CD4-positive, CD25-positive, alpha-beta regulatory T cell (primary cell): ENCODE measurements at regions not wholly inside any gene's neighbourhood (a gene's known extent, or its start where the extent isn't known, plus 50 kb on each side); places are given as distances from the start of the nearest gene placed in this dataset.
A peak's percentile ranks its signal among the peaks of the same experiment; 100 is the strongest.

Source experiments
- ATAC-seq, 2 donors: fragments of 150-1000 bp; cut with Tn5 transposase; one replicate each; pipeline ENCODE4 v1.10.0; 2021; ENCODE audit warnings: low read depth in 2 of 2, moderate number of reproducible peaks in 2 of 2, moderate library complexity in 1 of 2
- DNase-seq, 3 donors: peaks; one replicate each; pipeline versions ENCODE4 v3.0.0 to v3.0.0-alpha.2; 2012 to 2022; ENCODE audit warnings: mixed read lengths in 1 of 3
- H3K27ac ChIP-seq: one replicate; pipeline ENCODE4 v1.7.0; 2013; ENCODE audit warnings: mild to moderate bottlenecking, low read length; ENCODE audit not compliant: insufficient read depth, poor library complexity, severe bottlenecking
- H3K27me3 ChIP-seq: one replicate; pipeline ENCODE4 v1.7.0; 2013; ENCODE audit warnings: low read length; ENCODE audit not compliant: control insufficient read depth, insufficient read depth
- H3K36me3 ChIP-seq: one replicate; pipeline ENCODE4 v1.7.0; 2013; ENCODE audit warnings: mild to moderate bottlenecking, low read length, moderate library complexity; ENCODE audit not compliant: control insufficient read depth, insufficient read depth
- H3K4me1 ChIP-seq: 2 replicates; pipeline ENCODE4 v1.7.0; 2013; ENCODE audit warnings: mild to moderate bottlenecking, low read length; ENCODE audit not compliant: insufficient read depth, control insufficient read depth, poor library complexity, severe bottlenecking
- H3K4me3 ChIP-seq: one replicate; pipeline ENCODE4 v1.7.0; 2013; ENCODE audit warnings: low read depth, mild to moderate bottlenecking, low read length, moderate library complexity
- H3K9me3 ChIP-seq, 2 experiments: 1 replicate in 1 of 2; 2 replicates in 1 of 2; pipeline ENCODE4 v1.7.0; 2013; ENCODE audit warnings: low read length in 2 of 2, mild to moderate bottlenecking in 1 of 2, moderate library complexity in 1 of 2; ENCODE audit not compliant: control insufficient read depth in 2 of 2
- H3K27ac Mint-ChIP-seq, 3 donors: one replicate each; pipeline ENCODE4 v1.8.0; 2020 to 2022; ENCODE audit warnings: mild to moderate bottlenecking in 3 of 3, mixed read lengths in 3 of 3, moderate library complexity in 2 of 3
- H3K27me3 Mint-ChIP-seq: one replicate; pipeline ENCODE4 v1.8.0; 2022; ENCODE audit warnings: mild to moderate bottlenecking, mixed read lengths
- H3K36me3 Mint-ChIP-seq: one replicate; pipeline ENCODE4 v1.8.0; 2020; ENCODE audit warnings: mixed read lengths
- H3K4me1 Mint-ChIP-seq, 4 donors: one replicate each; pipeline ENCODE4 v1.8.0; 2020 to 2022; ENCODE audit warnings: mixed read lengths in 4 of 4, mild to moderate bottlenecking in 1 of 4
- H3K4me3 Mint-ChIP-seq, 4 donors: one replicate each; pipeline ENCODE4 v1.8.0; 2020 to 2022; ENCODE audit warnings: mild to moderate bottlenecking in 4 of 4, mixed read lengths in 4 of 4, moderate library complexity in 3 of 4
- H3K9me3 Mint-ChIP-seq, 7 donors: one replicate each; pipeline ENCODE4 v1.8.0; 2020 to 2022; ENCODE audit warnings: mixed read lengths in 7 of 7, mild to moderate bottlenecking in 3 of 7, moderate library complexity in 2 of 7

DNA sequence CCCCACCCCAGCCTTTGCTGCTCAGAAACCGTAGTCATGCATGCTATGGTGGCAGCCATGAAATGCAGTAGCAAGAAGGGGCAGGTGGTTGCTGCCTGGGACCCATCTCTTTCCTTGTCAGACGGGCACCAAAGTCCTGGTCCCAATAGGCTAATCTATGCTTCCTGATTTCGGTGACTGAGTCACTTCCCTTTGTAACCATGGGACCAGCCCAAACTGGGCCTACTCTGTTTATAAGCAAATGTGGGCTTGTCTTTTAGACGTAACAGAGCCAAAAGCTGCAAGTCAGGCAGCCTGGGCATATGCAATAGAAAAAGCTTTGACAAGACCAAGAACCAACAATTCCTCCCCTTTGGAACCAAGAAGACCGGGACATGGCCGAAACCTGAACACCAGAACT, 99.1 kb upstream of the RBBP6 start:
- Histone ChIP-seq H3K27ac (no peak overlapping the region), H3K9me3 (no peaks in the 10 kb centered on the region), H3K27me3 (no peaks in the 10 kb centered on the region), H3K36me3 (no peaks in the 10 kb centered on the region), H3K4me3 (no peak overlapping the region), H3K4me1 (no peaks in the 10 kb centered on the region)
- H3K27ac Mint-ChIP-seq: no peak overlapping the region
- H3K4me1 Mint-ChIP-seq: no peaks in the 10 kb centered on the region
- ATAC-seq (no peak), DNase-seq (no peak)
- no peak overlapping the region for H3K4me3 Mint-ChIP-seq
- peaks cover 0 to 4% (median 0%) of the 10 kb centered on the region in 7 donors for H3K9me3 Mint-ChIP-seq
- peaks cover 16% of the 10 kb centered on the region for H3K27me3 Mint-ChIP-seq
- H3K36me3 Mint-ChIP-seq: no peaks in the 10 kb centered on the region

- peaks cover 11% of the 10 kb centered on the region for H3K27me3 Mint-ChIP-seq
These were observed 96.7 kb upstream of the RBBP6 start for GRCh38 chr16:24442631-24443030.

DNA sequence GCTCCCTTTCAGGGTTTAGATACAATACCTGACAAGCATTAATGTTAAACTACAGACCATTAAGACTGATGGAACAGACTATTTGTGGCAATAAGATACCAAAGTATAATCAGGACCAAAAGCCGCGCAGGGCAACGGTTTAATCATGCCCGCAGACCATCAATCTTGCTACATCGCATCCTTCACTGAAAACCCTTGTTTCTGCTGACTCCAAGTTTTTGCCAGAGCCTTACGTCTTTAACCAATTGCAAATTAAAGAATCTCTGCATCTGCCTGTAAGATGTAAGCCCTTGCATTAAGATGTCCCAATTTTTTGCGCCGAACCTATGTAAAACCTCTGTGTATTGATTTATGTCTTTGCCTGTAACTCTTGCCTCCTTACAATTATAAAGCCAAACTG, 94.2 kb upstream of the RBBP6 start:
- Mint-ChIP-seq H3K4me3 (no peak overlapping the region), H3K4me1 (no peaks in the 10 kb centered on the region), H3K36me3 (no peaks in the 10 kb centered on the region), H3K27ac (no peak overlapping the region), H3K9me3 (no peaks in the 10 kb centered on the region), H3K27me3 (peaks cover 4% of the 10 kb centered on the region)
- H3K4me1 ChIP-seq: no peaks in the 10 kb centered on the region
- no peaks in the 10 kb centered on the region for H3K9me3 ChIP-seq
- no peaks in the 10 kb centered on the region for H3K36me3 ChIP-seq
- DNase-seq (no peak), ATAC-seq (no peak)
- H3K4me3 ChIP-seq: no peak overlapping the region
- H3K27ac ChIP-seq: no peak overlapping the region
- no peaks in the 10 kb centered on the region for H3K27me3 ChIP-seq

More at GRCh38 chr16:24442631-24443030, 96.7 kb upstream of the RBBP6 start:
- DNase-seq: no peak
- no peaks in the 10 kb centered on the region for H3K4me1 ChIP-seq
- H3K4me3 ChIP-seq: no peak overlapping the region
- no peak for ATAC-seq
- Mint-ChIP-seq H3K4me3 (no peak overlapping the region), H3K4me1 (no peaks in the 10 kb centered on the region), H3K27ac (no peak overlapping the region), H3K9me3 (peaks cover 0 to under 1% (median 0%) of the 10 kb centered on the region in 7 donors), H3K36me3 (no peaks in the 10 kb centered on the region)
- no peak overlapping the region for H3K27ac ChIP-seq
- no peaks in the 10 kb centered on the region for H3K36me3 ChIP-seq
- H3K9me3 ChIP-seq: no peaks in the 10 kb centered on the region
- no peaks in the 10 kb centered on the region for H3K27me3 ChIP-seq

- DNase-seq: no peak
- Mint-ChIP-seq H3K36me3 (no peaks in the 10 kb centered on the region), H3K27ac (no peak overlapping the region), H3K4me1 (no peaks in the 10 kb centered on the region), H3K9me3 (no peaks in the 10 kb centered on the region), H3K27me3 (peaks cover 4% of the 10 kb centered on the region), H3K4me3 (no peak overlapping the region)
- H3K27me3 ChIP-seq: no peaks in the 10 kb centered on the region
- H3K9me3 ChIP-seq: no peaks in the 10 kb centered on the region
- H3K4me3 ChIP-seq: no peak overlapping the region
- H3K36me3 ChIP-seq: no peaks in the 10 kb centered on the region
- ATAC-seq: no peak
- H3K4me1 ChIP-seq: no peaks in the 10 kb centered on the region
- H3K27ac ChIP-seq: no peak overlapping the region
These were observed 93.2 kb upstream of the RBBP6 start for GRCh38 chr16:24446189-24446588.

- Histone ChIP-seq H3K27me3 (no peaks in the 10 kb centered on the region), H3K27ac (no peak overlapping the region), H3K4me3 (no peak overlapping the region), H3K9me3 (no peaks in the 10 kb centered on the region), H3K4me1 (no peaks in the 10 kb centered on the region), H3K36me3 (no peaks in the 10 kb centered on the region)
- H3K36me3 Mint-ChIP-seq: no peaks in the 10 kb centered on the region
- no peak for DNase-seq
- H3K27me3 Mint-ChIP-seq: peaks cover 19% of the 10 kb centered on the region
- H3K4me3 Mint-ChIP-seq: no peak overlapping the region
- no peak for ATAC-seq
- H3K4me1 Mint-ChIP-seq: no peaks in the 10 kb centered on the region
- H3K27ac Mint-ChIP-seq: no peak overlapping the region
- peaks cover 0 to 2% (median 0%) of the 10 kb centered on the region in 7 donors for H3K9me3 Mint-ChIP-seq
These were observed 86.6 kb upstream of the RBBP6 start for GRCh38 chr16:24452724-24453123.

GRCh38 chr16:24463196-24463945, 76.0 kb upstream of the RBBP6 start:
- Mint-ChIP-seq H3K9me3 (peaks cover 0 to 15% (median 5%) of the 10 kb centered on the region in 7 donors), H3K4me1 (no peaks in the 10 kb centered on the region), H3K4me3 (peak overlapping the region in 1 of 4 donors; percentile 59)

GRCh38 chr16:24471561-24472350, 67.6 kb upstream of the RBBP6 start:
- H3K4me3 Mint-ChIP-seq: no peak overlapping the region
- DNase-seq: no peak
- H3K27ac Mint-ChIP-seq: no peak overlapping the region

More at GRCh38 chr16:24463196-24463945, 76.0 kb upstream of the RBBP6 start:
- Histone ChIP-seq H3K9me3 (no peaks in the 10 kb centered on the region), H3K4me3 (no peak overlapping the region), H3K27me3 (no peaks in the 10 kb centered on the region), H3K4me1 (no peaks in the 10 kb centered on the region), H3K27ac (no peak overlapping the region), H3K36me3 (no peaks in the 10 kb centered on the region)
- DNase-seq (no peak), ATAC-seq (no peak)
- Mint-ChIP-seq H3K27me3 (peaks cover 21% of the 10 kb centered on the region), H3K36me3 (no peaks in the 10 kb centered on the region), H3K27ac (no peak overlapping the region)

More at GRCh38 chr16:24471561-24472350, 67.6 kb upstream of the RBBP6 start:
- H3K9me3 ChIP-seq: no peaks in the 10 kb centered on the region
- H3K27me3 Mint-ChIP-seq: peaks cover 16% of the 10 kb centered on the region
- no peaks in the 10 kb centered on the region for H3K4me1 ChIP-seq
- peaks cover under 1 to 24% (median 2%) of the 10 kb centered on the region in 7 donors for H3K9me3 Mint-ChIP-seq
- no peak for ATAC-seq
- H3K27me3 ChIP-seq: peaks cover 7% of the 10 kb centered on the region
- no peaks in the 10 kb centered on the region for H3K36me3 Mint-ChIP-seq
- H3K36me3 ChIP-seq: no peaks in the 10 kb centered on the region
- H3K27ac ChIP-seq: no peak overlapping the region
- no peak overlapping the region for H3K4me3 ChIP-seq
- H3K4me1 Mint-ChIP-seq: no peaks in the 10 kb centered on the region
